ENCODE measurements at regions not wholly inside any gene's neighbourhood (a gene's known extent, or its start where the extent isn't known, plus 50 kb on each side); places are given as distances from the start of the nearest gene placed in this dataset.

DNA sequence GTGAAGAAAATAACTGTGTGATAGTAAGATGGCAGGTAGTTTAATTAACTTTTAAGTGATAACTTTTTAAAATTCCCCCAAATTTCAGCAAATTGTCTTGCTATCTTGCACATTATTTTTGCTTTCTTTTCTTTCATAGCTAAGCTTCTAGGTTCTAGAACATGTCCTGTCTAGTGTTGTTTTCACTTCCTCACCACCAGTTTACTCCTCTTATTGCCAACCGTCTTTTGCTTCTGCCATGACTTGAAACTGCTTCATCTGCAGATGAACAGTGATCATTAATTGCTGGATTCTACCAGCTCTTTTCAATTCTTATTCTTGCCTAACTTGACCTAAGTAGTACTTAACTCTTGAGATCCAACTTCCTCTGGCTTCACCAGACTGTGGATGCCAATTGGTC lies 137.8 kb downstream of the CENPW start:
- no peak for ATAC-seq
- TF ChIP-seq CTCF (IDR thresholded peaks at IDR 0.05) = no peak
- no peak overlapping the region for H3K4me3 Mint-ChIP-seq
- H3K9me3 Mint-ChIP-seq = no peaks in the 10 kb centered on the region
- no peaks in the 10 kb centered on the region for H3K4me1 Mint-ChIP-seq (ENCODE audit: low read depth)
- no peak overlapping the region for H3K27ac Mint-ChIP-seq
- DNase-seq = no peak
- intact Hi-C loops (cut with micrococcal nuclease) = no loop called here
- CTCF ChIA-PET = no interaction called here
- H3K27me3 Mint-ChIP-seq = no peaks in the 10 kb centered on the region
- no peaks in the 10 kb centered on the region for H3K36me3 Mint-ChIP-seq (ENCODE audit: low read depth)
- POLR2A ChIA-PET = no interaction called here

GRCh38 chr6:126480268-126480667 lies 140.4 kb downstream of the CENPW start:
- Mint-ChIP-seq H3K36me3 (ENCODE audit: low read depth) (no peaks in the 10 kb centered on the region), H3K4me3 (no peak overlapping the region), H3K27me3 (no peaks in the 10 kb centered on the region), H3K9me3 (no peaks in the 10 kb centered on the region), H3K27ac (no peak overlapping the region), H3K4me1 (ENCODE audit: low read depth) (no peaks in the 10 kb centered on the region)
- POLR2A ChIA-PET = no interaction called here
- CTCF ChIA-PET = interaction anchor here (0.9 kb wide), 1 partner anchor 12 kb away, joined by 3 read pairs; no protein-coding TSS in a partner anchor
- DNase-seq (no peak), ATAC-seq (no peak)
- TF ChIP-seq CTCF (IDR thresholded peaks at IDR 0.05) = no peak
- intact Hi-C loops (cut with micrococcal nuclease) = no loop called here

DNA sequence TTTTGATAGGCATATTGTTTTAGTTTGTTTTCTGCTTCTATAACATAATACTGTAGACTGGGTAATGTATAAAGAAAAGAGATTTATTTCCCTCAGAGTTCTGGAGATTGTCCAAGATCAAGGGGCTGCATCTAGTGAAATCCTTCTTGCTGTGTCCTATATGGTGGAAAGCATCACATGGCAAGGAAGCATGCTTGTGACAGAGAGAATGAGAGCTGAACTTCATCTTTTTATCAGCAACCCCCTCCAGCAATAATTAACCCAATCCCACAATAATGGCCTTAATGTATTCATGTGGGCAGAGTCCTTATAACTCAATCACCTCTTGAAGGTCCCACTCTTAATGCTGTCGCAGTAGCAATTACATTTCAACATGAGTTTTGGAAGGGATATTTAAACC lies 141.4 kb downstream of the CENPW start:
- Mint-ChIP-seq H3K9me3 (no peaks in the 10 kb centered on the region), H3K4me1 (ENCODE audit: low read depth) (no peaks in the 10 kb centered on the region), H3K36me3 (ENCODE audit: low read depth) (no peaks in the 10 kb centered on the region), H3K4me3 (no peak overlapping the region), H3K27me3 (no peaks in the 10 kb centered on the region), H3K27ac (no peak overlapping the region)
- intact Hi-C loops (cut with micrococcal nuclease) = no loop called here
- ATAC-seq (no peak), DNase-seq (no peak)
- ChIA-PET POLR2A (no interaction called here), CTCF (no interaction called here)
- no peak for TF ChIP-seq CTCF (IDR thresholded peaks at IDR 0.05)

GRCh38 chr6:126504792-126505191 lies 164.9 kb downstream of the CENPW start:
- ATAC-seq (no peak), DNase-seq (no peak)
- no peaks in the 10 kb centered on the region for H3K9me3 Mint-ChIP-seq
- CTCF ChIA-PET = no interaction called here
- no peaks in the 10 kb centered on the region for H3K36me3 Mint-ChIP-seq (ENCODE audit: low read depth)
- H3K27me3 Mint-ChIP-seq = no peaks in the 10 kb centered on the region
- H3K27ac Mint-ChIP-seq = no peak overlapping the region
- no peak overlapping the region for H3K4me3 Mint-ChIP-seq
- no peak for TF ChIP-seq CTCF (IDR thresholded peaks at IDR 0.05)
- H3K4me1 Mint-ChIP-seq (ENCODE audit: low read depth) = no peaks in the 10 kb centered on the region
- intact Hi-C loops (cut with micrococcal nuclease) = no loop called here
- POLR2A ChIA-PET = no interaction called here

DNA sequence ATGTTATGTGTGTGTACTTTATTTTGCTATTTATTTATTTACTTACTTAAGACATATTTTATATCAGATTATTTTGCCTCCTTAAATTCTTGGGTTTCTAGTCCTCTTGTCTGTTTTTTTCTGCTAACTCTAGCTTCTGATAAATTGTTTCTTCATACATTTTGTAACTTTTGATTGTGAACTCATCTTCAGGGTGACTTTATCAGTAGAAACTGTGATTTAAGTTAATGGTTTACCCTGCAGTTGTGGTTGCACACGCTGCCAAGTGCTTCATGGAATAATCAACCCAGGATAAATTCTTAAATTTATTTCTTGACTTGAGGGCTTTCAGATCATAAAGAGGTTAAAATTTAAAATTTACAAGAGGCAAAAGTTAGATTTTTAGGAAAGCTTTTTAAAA lies 173.3 kb downstream of the CENPW start:
- ATAC-seq = no peak

More for the DNA sequence above, 173.3 kb downstream of the CENPW start:
- no peak for DNase-seq
- Mint-ChIP-seq H3K4me1 (ENCODE audit: low read depth) (no peaks in the 10 kb centered on the region), H3K9me3 (peaks cover 2% of the 10 kb centered on the region), H3K27me3 (no peaks in the 10 kb centered on the region), H3K4me3 (no peak overlapping the region), H3K27ac (no peak overlapping the region), H3K36me3 (ENCODE audit: low read depth) (no peaks in the 10 kb centered on the region)
- ChIA-PET POLR2A (no interaction called here), CTCF (no interaction called here)
- TF ChIP-seq CTCF (IDR thresholded peaks at IDR 0.05) = no peak
- intact Hi-C loops (cut with micrococcal nuclease) = no loop called here
